CD4-positive, alpha-beta T cell (primary cell): ENCODE measurements at regions not wholly inside any gene's neighbourhood (a gene's known extent, or its start where the extent isn't known, plus 50 kb on each side); places are given as distances from the start of the nearest gene placed in this dataset.

ENCODE experiments used
- ATAC-seq: fragments of 200-7000 bp; cut with Tn5 transposase; one replicate; pipeline ENCODE4 v1.10.0; 2022; ENCODE audit warnings: mild to moderate bottlenecking; ENCODE audit not compliant: poor library complexity
- CTCF ChIA-PET: fragments of 350-600 bp; sonication (Branson Sonifier 250); formaldehyde crosslinking; loops from one replicate; lab custom pipeline; 2021; ENCODE audit warnings: antibody characterized with exemption, inconsistent platforms; lab: Charles Lee
- POLR2A ChIA-PET: fragments of 350-600 bp; sonication (Branson Sonifier 250); formaldehyde crosslinking; loops from one replicate; lab custom pipeline; 2021; ENCODE audit warnings: antibody characterized with exemption, inconsistent platforms; lab: Charles Lee
- DNase-seq, 14 experiments: peaks; one replicate each; pipeline ENCODE4 v3.0.0-alpha.2; 2013 to 2020; ENCODE audit warnings: mixed read lengths in 2 of 14
- H3K27ac ChIP-seq, 2 donors: one replicate each; pipeline versions ENCODE4 v1.5.1 to v1.7.0; 2013; ENCODE audit warnings: low read length in 2 of 2, low read depth in 1 of 2, mild to moderate bottlenecking in 1 of 2
- H3K27me3 ChIP-seq, 2 experiments: 1 replicate in 1 of 2; 2 replicates in 1 of 2; pipeline versions ENCODE4 v1.6.1 to v1.7.0; 2013; ENCODE audit warnings: low read length in 2 of 2, control low read depth in 1 of 2, mild to moderate bottlenecking in 1 of 2, moderate library complexity in 1 of 2; ENCODE audit not compliant: insufficient read depth in 2 of 2, control insufficient read depth in 1 of 2
- H3K36me3 ChIP-seq: one replicate; pipeline ENCODE4 v1.6.1; 2013; ENCODE audit warnings: low read length, control low read depth; ENCODE audit not compliant: insufficient read depth
- H3K4me1 ChIP-seq: one replicate; pipeline ENCODE4 v1.6.1; 2013; ENCODE audit warnings: low read length, control low read depth; ENCODE audit not compliant: insufficient read depth
- H3K4me3 ChIP-seq: one replicate; pipeline ENCODE4 v1.5.1; 2013; ENCODE audit warnings: mild to moderate bottlenecking, low read length, moderate library complexity
- H3K9me3 ChIP-seq, 2 experiments: 1 replicate in 1 of 2; 2 replicates in 1 of 2; pipeline versions ENCODE4 v1.6.1 to v1.7.0; 2013; ENCODE audit warnings: low read length in 2 of 2, mild to moderate bottlenecking in 2 of 2, control low read depth in 1 of 2, moderate library complexity in 1 of 2; ENCODE audit not compliant: control insufficient read depth in 1 of 2, insufficient read depth in 1 of 2
- H3K27ac Mint-ChIP-seq: one replicate; pipeline ENCODE4 v1.8.0; 2020; ENCODE audit warnings: mixed read lengths
- H3K27me3 Mint-ChIP-seq: one replicate; pipeline ENCODE4 v1.8.0; 2021; ENCODE audit warnings: mixed read lengths
- H3K36me3 Mint-ChIP-seq: one replicate; pipeline ENCODE4 v1.8.0; 2021; ENCODE audit warnings: low read depth, mixed read lengths
- H3K4me1 Mint-ChIP-seq: one replicate; pipeline ENCODE4 v1.8.0; 2021; ENCODE audit warnings: low read depth, mixed read lengths
- H3K4me3 Mint-ChIP-seq: one replicate; pipeline ENCODE4 v1.8.0; 2020; ENCODE audit warnings: mild to moderate bottlenecking, mixed read lengths
- H3K9me3 Mint-ChIP-seq: one replicate; pipeline ENCODE4 v1.8.0; 2020; ENCODE audit warnings: mixed read lengths
- intact Hi-C, 2 experiments: fragments of 100-400 bp; cut with DNase I in 1 of 2; cut with micrococcal nuclease in 1 of 2; formaldehyde crosslinking; loops; one replicate each; pipeline versions ENCODE4 v1.15.1 to v1.9.0; 2023 to 2025; cut with DNase I, micrococcal nuclease
- TF ChIP-seq, protein P1 (sequence below): fragments of 200-600 bp; IDR thresholded peaks from one replicate; pipeline ENCODE4 v1.8.0; 2022; ENCODE audit warnings: antibody characterized with exemption, mild to moderate bottlenecking

DNA sequence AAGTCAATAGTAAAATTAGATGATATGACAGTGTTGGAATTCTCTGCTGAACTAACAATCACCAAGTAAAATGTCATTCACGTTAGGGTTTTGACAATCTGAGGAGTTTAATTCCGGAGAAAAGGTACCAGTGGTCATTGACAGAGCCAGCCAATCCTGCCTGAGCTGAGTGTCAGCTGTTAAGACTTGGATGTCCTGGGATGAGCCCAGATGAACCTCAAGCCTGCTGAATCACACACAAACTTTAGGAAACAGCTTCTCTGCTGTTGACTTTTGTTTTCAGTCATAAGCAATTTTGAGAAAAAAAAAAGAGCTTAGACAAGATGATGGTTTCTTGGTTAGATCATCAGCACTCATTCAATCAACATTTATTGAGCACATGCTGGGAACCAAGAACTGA is 600.0 kb upstream of the SLC39A10 start:
- TF ChIP-seq, protein P1, sequence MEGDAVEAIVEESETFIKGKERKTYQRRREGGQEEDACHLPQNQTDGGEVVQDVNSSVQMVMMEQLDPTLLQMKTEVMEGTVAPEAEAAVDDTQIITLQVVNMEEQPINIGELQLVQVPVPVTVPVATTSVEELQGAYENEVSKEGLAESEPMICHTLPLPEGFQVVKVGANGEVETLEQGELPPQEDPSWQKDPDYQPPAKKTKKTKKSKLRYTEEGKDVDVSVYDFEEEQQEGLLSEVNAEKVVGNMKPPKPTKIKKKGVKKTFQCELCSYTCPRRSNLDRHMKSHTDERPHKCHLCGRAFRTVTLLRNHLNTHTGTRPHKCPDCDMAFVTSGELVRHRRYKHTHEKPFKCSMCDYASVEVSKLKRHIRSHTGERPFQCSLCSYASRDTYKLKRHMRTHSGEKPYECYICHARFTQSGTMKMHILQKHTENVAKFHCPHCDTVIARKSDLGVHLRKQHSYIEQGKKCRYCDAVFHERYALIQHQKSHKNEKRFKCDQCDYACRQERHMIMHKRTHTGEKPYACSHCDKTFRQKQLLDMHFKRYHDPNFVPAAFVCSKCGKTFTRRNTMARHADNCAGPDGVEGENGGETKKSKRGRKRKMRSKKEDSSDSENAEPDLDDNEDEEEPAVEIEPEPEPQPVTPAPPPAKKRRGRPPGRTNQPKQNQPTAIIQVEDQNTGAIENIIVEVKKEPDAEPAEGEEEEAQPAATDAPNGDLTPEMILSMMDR, result no peak
- no peak overlapping the region for H3K27ac Mint-ChIP-seq
- Histone ChIP-seq H3K4me1 (no peaks in the 10 kb centered on the region), H3K27me3 (peaks cover 0 to 3% of the 10 kb centered on the region in 2 experiments), H3K36me3 (no peaks in the 10 kb centered on the region), H3K27ac (no peak overlapping the region), H3K9me3 (no peaks in the 10 kb centered on the region), H3K4me3 (no peak overlapping the region)
- H3K4me3 Mint-ChIP-seq, result no peak overlapping the region
- CTCF ChIA-PET, result no interaction called here
- ATAC-seq (no peak), DNase-seq (no peak)
- no peaks in the 10 kb centered on the region for H3K9me3 Mint-ChIP-seq
- H3K4me1 Mint-ChIP-seq, result no peaks in the 10 kb centered on the region
- POLR2A ChIA-PET, result no interaction called here
- H3K27me3 Mint-ChIP-seq, result no peaks in the 10 kb centered on the region
- H3K36me3 Mint-ChIP-seq, result no peaks in the 10 kb centered on the region
- intact Hi-C loops, result no loop called here

DNA sequence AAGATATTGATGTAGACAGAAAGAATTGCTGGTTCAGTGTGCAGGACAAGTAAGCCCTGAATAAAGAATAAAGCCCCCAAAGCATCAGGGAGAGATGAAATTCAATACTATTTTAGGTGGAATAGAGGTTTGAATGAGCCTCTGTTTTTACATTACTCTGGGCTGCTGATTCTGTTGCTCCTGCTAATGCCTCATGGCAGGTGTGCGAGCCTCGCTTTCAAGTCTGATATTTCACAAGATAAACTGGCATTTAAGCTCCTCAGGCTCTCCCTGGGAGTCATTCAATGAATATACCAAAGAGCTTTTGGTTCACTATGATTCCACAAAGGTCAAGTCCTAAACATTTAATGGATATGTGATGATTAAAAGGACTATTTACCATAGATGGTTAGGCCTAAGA is 601.0 kb upstream of the SLC39A10 start:
- CTCF ChIA-PET, result no interaction called here
- no peak for ATAC-seq

DNA sequence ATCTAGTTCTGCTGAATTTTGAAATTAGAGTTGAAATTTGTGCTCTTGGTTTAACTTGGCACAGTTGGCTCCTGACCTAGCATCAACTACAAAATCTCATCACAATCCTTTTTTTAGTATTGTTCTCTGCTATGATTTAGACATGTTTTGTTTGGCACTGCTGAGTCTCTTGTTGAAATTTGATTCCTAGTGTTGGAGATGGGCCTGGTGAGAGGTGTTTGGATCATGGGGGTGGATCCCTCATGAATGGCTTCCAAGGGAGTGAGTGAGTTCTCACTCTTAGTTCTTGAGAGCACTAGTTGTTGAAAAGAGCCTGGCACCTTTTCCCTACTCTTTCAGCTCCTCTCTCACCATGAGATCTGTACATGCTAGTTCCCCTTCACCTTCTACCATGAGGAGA is 605.6 kb upstream of the SLC39A10 start:
- H3K36me3 ChIP-seq, result no peaks in the 10 kb centered on the region
- Mint-ChIP-seq H3K36me3 (no peaks in the 10 kb centered on the region), H3K27me3 (no peaks in the 10 kb centered on the region), H3K4me3 (no peak overlapping the region), H3K9me3 (no peaks in the 10 kb centered on the region), H3K4me1 (no peaks in the 10 kb centered on the region), H3K27ac (no peak overlapping the region)
- no peak overlapping the region for H3K4me3 ChIP-seq
- no peak for ATAC-seq
- intact Hi-C loops, result no loop called here
- H3K27ac ChIP-seq, result no peak overlapping the region
- DNase-seq, result no peak
- no peaks in the 10 kb centered on the region for H3K4me1 ChIP-seq
- no peaks in the 10 kb centered on the region for H3K9me3 ChIP-seq
- POLR2A ChIA-PET, result no interaction called here
- H3K27me3 ChIP-seq, result no peaks in the 10 kb centered on the region
- CTCF ChIA-PET, result interaction anchor here (1.6 kb wide), 1 partner anchor 12 kb away, joined by 3 read pairs; no protein-coding TSS in a partner anchor
- TF ChIP-seq, protein P1, result no peak

More for the DNA sequence above, 601.0 kb upstream of the SLC39A10 start:
- DNase-seq, result no peak
- POLR2A ChIA-PET, result no interaction called here
- Histone ChIP-seq H3K4me1 (no peaks in the 10 kb centered on the region), H3K27ac (no peak overlapping the region), H3K4me3 (no peak overlapping the region), H3K9me3 (no peaks in the 10 kb centered on the region), H3K36me3 (no peaks in the 10 kb centered on the region), H3K27me3 (peaks cover 0 to 3% of the 10 kb centered on the region in 2 experiments)
- Mint-ChIP-seq H3K4me3 (no peak overlapping the region), H3K9me3 (no peaks in the 10 kb centered on the region), H3K27ac (no peak overlapping the region), H3K27me3 (no peaks in the 10 kb centered on the region), H3K36me3 (no peaks in the 10 kb centered on the region), H3K4me1 (no peaks in the 10 kb centered on the region)
- TF ChIP-seq, protein P1, result no peak
- intact Hi-C loops, result no loop called here
